SKM-1 (cell line): ENCODE measurements at regions not wholly inside any gene's neighbourhood (a gene's known extent, or its start where the extent isn't known, plus 50 kb on each side); places are given as distances from the start of the nearest gene placed in this dataset.
"Not testable (repeated sequence)": the region's sequence is repeated elsewhere in the genome, so short reads cannot be mapped to it uniquely, and the experiment has no call there.

Experiments used
- DNase-seq: peaks from one replicate; lab custom pipeline; 2025; ENCODE audit not compliant: unreplicated experiment; lab: John Stamatoyannopoulos, UW

GRCh38 chr9:96067004-96067403 is 191.5 kb downstream of the ERCC6L2 start:
- DNase-seq: no peak

- DNase-seq: no peak
Measured at GRCh38 chr9:96065482-96066251, 190.2 kb downstream of the ERCC6L2 start.

GRCh38 chr9:96064826-96065481 is 189.5 kb downstream of the ERCC6L2 start:
- DNase-seq: no peak

- no peak for DNase-seq
Measured at GRCh38 chr9:96062854-96063253, 187.4 kb downstream of the ERCC6L2 start.

GRCh38 chr9:96062031-96062430 is 186.5 kb downstream of the ERCC6L2 start:
- DNase-seq: no peak

GRCh38 chr9:96061293-96061987 is 185.9 kb downstream of the ERCC6L2 start:
- DNase-seq: no peak

- DNase-seq: no peak
Measured at GRCh38 chr9:96058218-96058617, 182.7 kb downstream of the ERCC6L2 start.

GRCh38 chr9:96057155-96057554 is 181.7 kb downstream of the ERCC6L2 start:
- DNase-seq: no peak

- no peak for DNase-seq
Measured at GRCh38 chr9:96056226-96056625, 180.7 kb downstream of the ERCC6L2 start.

- DNase-seq: not testable (repeated sequence)
Measured at GRCh38 chr9:96054248-96054647, 178.8 kb downstream of the ERCC6L2 start.

- no peak for DNase-seq
Measured at GRCh38 chr9:96052686-96053085, 177.2 kb downstream of the ERCC6L2 start.

- DNase-seq: no peak
Measured at GRCh38 chr9:96051423-96051822, 175.9 kb downstream of the ERCC6L2 start.

- DNase-seq: no peak
Measured at GRCh38 chr9:96050861-96051155, 175.3 kb downstream of the ERCC6L2 start.

GRCh38 chr9:96050048-96050860 is 174.8 kb downstream of the ERCC6L2 start:
- no peak for DNase-seq

- no peak for DNase-seq
Measured at GRCh38 chr9:96048956-96049831, 173.7 kb downstream of the ERCC6L2 start.

GRCh38 chr9:96048104-96048955 is 172.8 kb downstream of the ERCC6L2 start:
- no peak for DNase-seq

- DNase-seq: no peak
Measured at GRCh38 chr9:96047741-96048103, 172.2 kb downstream of the ERCC6L2 start.

GRCh38 chr9:96047116-96047639 is 171.7 kb downstream of the ERCC6L2 start:
- no peak for DNase-seq

GRCh38 chr9:96045811-96046210 is 170.3 kb downstream of the ERCC6L2 start:
- no peak for DNase-seq
